ENCODE measurements at regions not wholly inside any gene's neighbourhood (a gene's known extent, or its start where the extent isn't known, plus 50 kb on each side); places are given as distances from the start of the nearest gene placed in this dataset.
"Not testable (repeated sequence)": the region's sequence is repeated elsewhere in the genome, so short reads cannot be mapped to it uniquely, and the experiment has no call there.

- TF ChIP-seq CTCF, POLR2A (IDR thresholded peaks at IDR 0.05): not testable (repeated sequence)
These were observed 134.9 kb upstream of the ALDH3B2 start for GRCh38 chr11:67809301-67809700.

All from right lobe of liver (tissue), 4 donors.